IMR-90 (cell line): ENCODE measurements at regions not wholly inside any gene's neighbourhood (a gene's known extent, or its start where the extent isn't known, plus 50 kb on each side); places are given as distances from the start of the nearest gene placed in this dataset.

ENCODE experiments used
- ATAC-seq: fragments of 200-7000 bp; cut with Tn5 transposase; 2 replicates; pipeline ENCODE4 v1.9.1; 2020; ENCODE audit warnings: low read depth, mild to moderate bottlenecking, moderate library complexity
- BruUV-seq: library from RNA; stranded (reverse); fragments of 400-500 nt; replicated peaks from 2 replicates; lab custom pipeline; 2021; lab: Mats Ljungman, UMichigan
- CTCF ChIA-PET: fragments of 300-600 bp; formaldehyde crosslinking; extraction: SDS; loops from one replicate; lab custom pipeline; 2021; ENCODE audit warnings: antibody characterized with exemption; lab: Yijun Ruan, JAX
- POLR2A ChIA-PET: fragments of 300-600 bp; sonication (Branson Sonifier 250); formaldehyde crosslinking; loops from one replicate; lab custom pipeline; 2022; ENCODE audit warnings: antibody characterized with exemption; ENCODE audit not compliant: unreplicated experiment; lab: Charles Lee
- DNase-seq: peaks from one replicate; pipeline ENCODE4 v3.0.0; 2013
- H2AFZ ChIP-seq: replicated peaks from 2 replicates; pipeline ENCODE3; 2013; ENCODE audit warnings: low read length, mild to moderate bottlenecking; ENCODE audit not compliant: poor library complexity
- H2AK5ac ChIP-seq: 2 replicates; pipeline ENCODE4 v1.6.1; 2013; ENCODE audit warnings: low read depth, low read length, inconsistent platforms
- H2AK9ac ChIP-seq: replicated peaks from 2 replicates; pipeline ENCODE3; 2013; ENCODE audit warnings: mild to moderate bottlenecking, low read depth, low read length, moderate library complexity; ENCODE audit not compliant: poor library complexity
- H2BK120ac ChIP-seq: 2 replicates; pipeline ENCODE4 v1.6.1; 2013; ENCODE audit warnings: low read depth, low read length, inconsistent platforms
- H2BK15ac ChIP-seq: 3 replicates; pipeline ENCODE4 v1.6.1; 2013; ENCODE audit warnings: low read depth, low read length, inconsistent platforms
- H2BK20ac ChIP-seq: 2 replicates; pipeline ENCODE4 v1.6.1; 2013; ENCODE audit warnings: low read depth, mild to moderate bottlenecking, inconsistent platforms, low read length, moderate library complexity
- H2BK5ac ChIP-seq: 2 replicates; pipeline ENCODE4 v1.6.1; 2013; ENCODE audit warnings: mild to moderate bottlenecking, low read depth, low read length, inconsistent platforms; ENCODE audit not compliant: poor library complexity, severe bottlenecking
- H3K14ac ChIP-seq: replicated peaks from 2 replicates; pipeline ENCODE4 v1.6.1; 2013; ENCODE audit warnings: low read depth, low read length, inconsistent platforms
- H3K18ac ChIP-seq: 2 replicates; pipeline ENCODE4 v1.6.1; 2013; ENCODE audit warnings: low read depth, low read length, control low read depth
- H3K23ac ChIP-seq: 2 replicates; pipeline ENCODE4 v1.6.1; 2013; ENCODE audit warnings: low read depth, low read length, inconsistent platforms
- H3K27ac ChIP-seq: 2 replicates; pipeline ENCODE4 v1.5.1; 2013; ENCODE audit warnings: mild to moderate bottlenecking, control low read depth, low read length; ENCODE audit not compliant: insufficient read depth
- H3K27me3 ChIP-seq: 2 replicates; pipeline ENCODE4 v1.6.1; 2013; ENCODE audit warnings: low read length; ENCODE audit not compliant: control insufficient read depth, insufficient read depth
- H3K36me3 ChIP-seq: 2 replicates; pipeline ENCODE4 v1.6.1; 2013; ENCODE audit warnings: low read length, mixed read lengths; ENCODE audit not compliant: control insufficient read depth, insufficient read depth
- H3K4ac ChIP-seq: 2 replicates; pipeline ENCODE4 v1.6.1; 2013; ENCODE audit warnings: low read depth, low read length, inconsistent platforms
- H3K4me1 ChIP-seq: 2 replicates; pipeline ENCODE4 v1.6.1; 2013; ENCODE audit warnings: low read length, mixed read lengths; ENCODE audit not compliant: control insufficient read depth, insufficient read depth
- H3K4me2 ChIP-seq: 2 replicates; pipeline ENCODE4 v1.6.1; 2013; ENCODE audit warnings: low read depth, mild to moderate bottlenecking, control low read depth, low read length, moderate library complexity
- H3K4me3 ChIP-seq: 2 replicates; pipeline ENCODE4 v1.5.1; 2013; ENCODE audit warnings: low read depth, mild to moderate bottlenecking, control low read depth, low read length, moderate library complexity; ENCODE audit not compliant: insufficient read depth
- H3K56ac ChIP-seq: 2 replicates; pipeline ENCODE4 v1.6.1; 2013; ENCODE audit warnings: low read length, inconsistent platforms; ENCODE audit not compliant: insufficient read depth; ENCODE audit errors: extremely low read depth
- H3K79me1 ChIP-seq, 2 experiments: 2 replicates each; pipeline ENCODE4 v1.6.1; 2013; ENCODE audit warnings: low read length in 2 of 2, inconsistent platforms in 1 of 2, low read depth in 1 of 2
- H3K9ac ChIP-seq: 2 replicates; pipeline ENCODE4 v1.6.1; 2013; ENCODE audit warnings: low read depth, low read length, control low read depth
- H3K9me1 ChIP-seq: 2 replicates; pipeline ENCODE4 v1.6.1; 2013; ENCODE audit warnings: low read length, inconsistent platforms; ENCODE audit not compliant: insufficient read depth
- H3K9me3 ChIP-seq: 2 replicates; pipeline ENCODE4 v1.6.1; 2013; ENCODE audit warnings: low read length; ENCODE audit not compliant: control insufficient read depth, insufficient read depth
- H4K20me1 ChIP-seq: 2 replicates; pipeline ENCODE4 v1.6.1; 2013; ENCODE audit warnings: low read length, inconsistent platforms; ENCODE audit not compliant: insufficient read depth
- H4K5ac ChIP-seq: 2 replicates; pipeline ENCODE4 v1.6.1; 2013; ENCODE audit warnings: mild to moderate bottlenecking, low read depth, low read length, control low read depth
- H4K8ac ChIP-seq, 2 experiments: 2 replicates each; pipeline ENCODE4 v1.6.1; 2013; ENCODE audit warnings: low read depth in 2 of 2, low read length in 2 of 2, control low read depth in 1 of 2, inconsistent platforms in 1 of 2
- H4K91ac ChIP-seq: 2 replicates; pipeline ENCODE4 v1.6.1; 2013; ENCODE audit warnings: low read depth, low read length, inconsistent platforms; ENCODE audit not compliant: insufficient read depth
- BHLHE40 ChIP-seq: fragments of 150-350 bp; IDR thresholded peaks from 2 replicates; pipeline ENCODE4 v1.6.1; 2016; ENCODE audit warnings: mild to moderate bottlenecking, low read depth, low read length
- POLR2A ChIP-seq: IDR thresholded peaks from 2 replicates; pipeline ENCODE4 v1.6.1; 2012; ENCODE audit warnings: mild to moderate bottlenecking, low read depth, low read length
- RCOR1 ChIP-seq: IDR thresholded peaks from 2 replicates; pipeline ENCODE4 v1.6.1; 2012; ENCODE audit warnings: mild to moderate bottlenecking, low read length, improper control_type of control experiment; ENCODE audit not compliant: insufficient replicate concordance
- WGBS, 2 experiments: methylation state at CpG; one replicate each; pipeline versions ENCODE4 v1.1.5 to v1.1.7; 2013; ENCODE audit warnings: missing lambda C conversion rate in 2 of 2; ENCODE audit not compliant: insufficient read length in 1 of 2; ENCODE audit errors: extremely low coverage in 2 of 2; 5-methylcytosine and 5-hydroxymethylcytosine counted together
- dilution Hi-C: fragments of 300-500 bp; cut with HindIII; formaldehyde crosslinking; loops from one replicate; pipeline ENCODE4 v1.14.3; 2018; ENCODE audit warnings: low sequenced_read_pairs; ENCODE audit not compliant: unreplicated experiment
- in situ Hi-C: fragments of 300-500 bp; cut with MboI; formaldehyde crosslinking; loops from 3 replicates; pipeline ENCODE4 v1.14.3; 2019; ENCODE audit warnings: low sequenced_read_pairs, inconsistent platforms, mixed read lengths
- intact Hi-C: fragments of 100-400 bp; cut with micrococcal nuclease; formaldehyde crosslinking; loops from 2 replicates; pipeline ENCODE4 v1.10.0; 2022
- TF ChIP-seq, protein P1 (sequence below): conservative IDR thresholded peaks from 2 replicates; pipeline ENCODE4 v1.5.1; 2012; ENCODE audit warnings: mild to moderate bottlenecking, low read depth, low read length, improper control_type of control experiment

DNA sequence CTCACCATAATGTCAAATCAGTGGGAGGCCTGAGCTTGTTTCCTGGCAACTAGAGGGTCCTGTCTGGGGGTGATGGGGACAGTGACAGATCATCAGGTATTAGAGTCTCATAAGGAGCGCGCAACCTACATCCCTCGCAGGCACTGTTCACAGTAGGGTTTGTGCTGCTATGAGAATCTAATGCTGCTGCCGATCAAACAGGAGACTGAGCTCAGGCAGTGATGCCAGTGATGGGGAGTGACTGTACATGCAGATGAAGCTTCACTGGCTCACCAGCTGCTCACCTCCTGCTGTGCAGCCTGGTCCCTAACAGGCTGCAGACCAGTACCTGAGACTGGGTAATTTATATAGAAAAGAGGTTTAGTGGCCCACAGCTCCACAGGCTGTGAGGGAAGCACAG is 147.3 kb downstream of the TTLL2 start:
- no peak overlapping the region for H2BK15ac ChIP-seq
- in situ Hi-C loops: no loop called here
- POLR2A ChIA-PET: no interaction called here
- no peak for TF ChIP-seq RCOR1
- TF ChIP-seq BHLHE40: no peak
- no peak for TF ChIP-seq POLR2A
- TF ChIP-seq, protein P1, sequence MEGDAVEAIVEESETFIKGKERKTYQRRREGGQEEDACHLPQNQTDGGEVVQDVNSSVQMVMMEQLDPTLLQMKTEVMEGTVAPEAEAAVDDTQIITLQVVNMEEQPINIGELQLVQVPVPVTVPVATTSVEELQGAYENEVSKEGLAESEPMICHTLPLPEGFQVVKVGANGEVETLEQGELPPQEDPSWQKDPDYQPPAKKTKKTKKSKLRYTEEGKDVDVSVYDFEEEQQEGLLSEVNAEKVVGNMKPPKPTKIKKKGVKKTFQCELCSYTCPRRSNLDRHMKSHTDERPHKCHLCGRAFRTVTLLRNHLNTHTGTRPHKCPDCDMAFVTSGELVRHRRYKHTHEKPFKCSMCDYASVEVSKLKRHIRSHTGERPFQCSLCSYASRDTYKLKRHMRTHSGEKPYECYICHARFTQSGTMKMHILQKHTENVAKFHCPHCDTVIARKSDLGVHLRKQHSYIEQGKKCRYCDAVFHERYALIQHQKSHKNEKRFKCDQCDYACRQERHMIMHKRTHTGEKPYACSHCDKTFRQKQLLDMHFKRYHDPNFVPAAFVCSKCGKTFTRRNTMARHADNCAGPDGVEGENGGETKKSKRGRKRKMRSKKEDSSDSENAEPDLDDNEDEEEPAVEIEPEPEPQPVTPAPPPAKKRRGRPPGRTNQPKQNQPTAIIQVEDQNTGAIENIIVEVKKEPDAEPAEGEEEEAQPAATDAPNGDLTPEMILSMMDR: no peak
- no peak overlapping the region for H2AFZ ChIP-seq
- no peak overlapping the region for H2BK20ac ChIP-seq
- H3K9ac ChIP-seq: no peak overlapping the region
- ATAC-seq (no peak), DNase-seq (no peak)
- H3K18ac ChIP-seq: no peak overlapping the region
- no peak overlapping the region for H4K91ac ChIP-seq
- H2BK120ac ChIP-seq: no peak overlapping the region
- no peaks in the 10 kb centered on the region for H3K27me3 ChIP-seq
- CTCF ChIA-PET: interaction anchor here (0.6 kb wide), 1 partner anchor 12 kb away, joined by 3 read pairs; no protein-coding TSS in a partner anchor
- no peak overlapping the region for H3K4me2 ChIP-seq
- dilution Hi-C loops: no loop called here
- H3K27ac ChIP-seq: no peak overlapping the region
- H2BK5ac ChIP-seq: no peak overlapping the region
- H3K23ac ChIP-seq: no peak overlapping the region
- H2AK9ac ChIP-seq: no peak overlapping the region
- no peak overlapping the region for H2AK5ac ChIP-seq
- no peak overlapping the region for H4K8ac ChIP-seq
- BruUV-seq: no TSS peak
- no peaks in the 10 kb centered on the region for H4K20me1 ChIP-seq
- no peak overlapping the region for H3K14ac ChIP-seq
- no peak overlapping the region for H4K5ac ChIP-seq
- no CpG with 5 or more reads among the region's 4 CpGs for WGBS, 2 experiments
- intact Hi-C loops: no loop called here
- H3K9me1 ChIP-seq: no peaks in the 10 kb centered on the region
- no peaks in the 10 kb centered on the region for H3K79me1 ChIP-seq
- no peak overlapping the region for H3K4me3 ChIP-seq
- no peak overlapping the region for H3K4ac ChIP-seq
- no peaks in the 10 kb centered on the region for H3K4me1 ChIP-seq
- no peaks in the 10 kb centered on the region for H3K36me3 ChIP-seq
- no peak overlapping the region for H3K56ac ChIP-seq
- H3K9me3 ChIP-seq: peaks cover 50% of the 10 kb centered on the region
